Neural cell (in vitro differentiated cells): ENCODE measurements at regions not wholly inside any gene's neighbourhood (a gene's known extent, or its start where the extent isn't known, plus 50 kb on each side); places are given as distances from the start of the nearest gene placed in this dataset.

Experiments used
- CTCF ChIP-seq: fragments of 450-650 bp; IDR thresholded peaks from 2 replicates; pipeline ENCODE4 v1.5.1; 2014; ENCODE audit warnings: antibody characterized with exemption, mild to moderate bottlenecking, moderate library complexity; ENCODE audit not compliant: poor library complexity, severe bottlenecking
- MXI1 ChIP-seq: fragments of 450-650 bp; conservative IDR thresholded peaks from 2 replicates; pipeline ENCODE4 v1.6.1; 2014; ENCODE audit warnings: antibody characterized with exemption, mild to moderate bottlenecking; ENCODE audit not compliant: poor library complexity, severe bottlenecking
- SMC3 ChIP-seq: fragments of 450-650 bp; conservative IDR thresholded peaks from 2 replicates; pipeline ENCODE4 v1.6.1; 2014; ENCODE audit warnings: antibody characterized with exemption, mild to moderate bottlenecking, moderate library complexity; ENCODE audit not compliant: poor library complexity
- TAF1 ChIP-seq: IDR thresholded peaks from 2 replicates; pipeline ENCODE4 v1.6.1; 2012; ENCODE audit warnings: low read depth

GRCh38 chr13:76823969-76824368 is 62.2 kb downstream of the KCTD12 start:
- TF ChIP-seq CTCF = no peak
- TF ChIP-seq TAF1 = no peak
- TF ChIP-seq SMC3 = no peak
- no peak for TF ChIP-seq MXI1
